SU-DHL-6 (cell line): ENCODE measurements at regions not wholly inside any gene's neighbourhood (a gene's known extent, or its start where the extent isn't known, plus 50 kb on each side); places are given as distances from the start of the nearest gene placed in this dataset.

Source experiments
- CTCF ChIP-seq: fragments of 200-600 bp; sonication (generic); IDR thresholded peaks from one replicate; pipeline ENCODE4 v1.5.1; 2017; ENCODE audit warnings: antibody characterized with exemption, mild to moderate bottlenecking, low read length, moderate library complexity; ENCODE audit not compliant: insufficient read depth, poor library complexity, severe bottlenecking
- EZH2phosphoT487 ChIP-seq: fragments of 200-600 bp; sonication (generic), shearing (Covaris generic); conservative IDR thresholded peaks from 2 replicates; pipeline ENCODE4 v1.6.1; 2018; ENCODE audit warnings: mild to moderate bottlenecking, antibody characterized with exemption, low read length, moderate library complexity, mixed read lengths

DNA sequence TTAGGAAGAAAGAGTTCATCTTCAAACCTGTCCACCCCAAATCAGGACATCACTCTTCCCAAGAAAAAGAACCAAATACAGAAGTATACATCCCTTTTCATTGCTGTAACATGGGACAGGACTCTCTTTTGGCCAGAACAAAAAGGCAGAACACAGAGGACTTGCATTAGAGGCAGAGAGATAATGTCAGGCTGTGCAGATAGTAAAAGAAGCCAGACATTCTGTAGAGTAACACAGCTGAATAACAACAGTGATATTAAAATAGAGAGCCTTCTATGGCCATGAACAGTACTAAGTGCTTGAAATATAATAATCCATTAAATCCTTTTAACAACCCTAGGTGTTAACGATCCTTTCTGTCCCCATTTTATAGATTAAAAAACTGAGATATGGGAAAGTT, 437.2 kb downstream of the NFIB start:
- TF ChIP-seq CTCF (no peak), EZH2phosphoT487 (no peak)
